IPS-18c (cell line): ENCODE measurements at regions not wholly inside any gene's neighbourhood (a gene's known extent, or its start where the extent isn't known, plus 50 kb on each side); places are given as distances from the start of the nearest gene placed in this dataset.
A peak's percentile ranks its signal among the peaks of the same experiment; 100 is the strongest.
"Not testable (repeated sequence)": the region's sequence is repeated elsewhere in the genome, so short reads cannot be mapped to it uniquely, and the experiment has no call there.

Experiments used
- H3K4me3 ChIP-seq: 2 replicates; pipeline ENCODE4 v1.7.0; 2013; ENCODE audit warnings: low read depth, mild to moderate bottlenecking, low read length, moderate library complexity; ENCODE audit not compliant: insufficient read depth
- H3K9me3 ChIP-seq: one replicate; pipeline ENCODE4 v1.6.1; 2013; ENCODE audit warnings: mild to moderate bottlenecking, low read length, moderate library complexity; ENCODE audit not compliant: control insufficient read depth, insufficient read depth

DNA sequence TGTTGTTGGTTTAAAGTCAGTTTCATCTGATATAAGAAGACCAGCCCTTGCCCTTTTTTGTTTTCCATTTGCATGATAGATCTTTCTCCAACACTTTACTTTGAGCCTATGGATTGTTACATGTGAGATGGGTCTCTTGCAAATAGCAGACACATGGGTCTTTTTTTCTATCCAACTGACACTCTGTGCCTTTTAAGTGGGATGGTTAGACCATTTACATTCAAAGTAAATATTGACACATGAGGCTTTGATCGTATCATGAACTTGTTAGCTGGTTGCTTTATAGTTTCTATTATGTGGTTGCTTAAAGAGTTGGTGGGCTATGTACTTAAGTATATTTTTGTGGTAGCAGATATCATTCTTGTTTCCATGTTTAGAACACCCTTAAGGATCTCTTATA, 213.4 kb upstream of the G2E3 start:
- Histone ChIP-seq H3K9me3 (no peaks in the 10 kb centered on the region), H3K4me3 (no peak overlapping the region)

DNA sequence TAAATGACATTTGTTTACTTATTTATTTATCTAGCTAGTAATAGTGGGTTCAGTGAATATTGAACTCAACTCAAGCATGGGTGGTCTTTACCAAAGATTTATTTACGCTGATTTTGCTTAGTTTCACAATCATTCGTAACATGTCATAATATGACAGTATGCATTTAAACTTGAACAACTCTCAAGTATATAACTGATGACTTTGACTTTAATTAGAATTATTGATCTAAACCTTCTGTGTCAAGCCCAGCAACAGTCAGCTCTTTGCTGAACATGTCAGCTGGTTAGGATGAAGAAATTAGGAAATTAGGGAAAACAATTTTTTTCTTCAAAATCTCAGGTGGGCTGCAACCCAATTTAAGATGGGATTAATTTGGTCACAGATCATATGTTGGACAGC, 210.5 kb upstream of the G2E3 start:
- no peaks in the 10 kb centered on the region for H3K9me3 ChIP-seq
- H3K4me3 ChIP-seq, result no peak overlapping the region

DNA sequence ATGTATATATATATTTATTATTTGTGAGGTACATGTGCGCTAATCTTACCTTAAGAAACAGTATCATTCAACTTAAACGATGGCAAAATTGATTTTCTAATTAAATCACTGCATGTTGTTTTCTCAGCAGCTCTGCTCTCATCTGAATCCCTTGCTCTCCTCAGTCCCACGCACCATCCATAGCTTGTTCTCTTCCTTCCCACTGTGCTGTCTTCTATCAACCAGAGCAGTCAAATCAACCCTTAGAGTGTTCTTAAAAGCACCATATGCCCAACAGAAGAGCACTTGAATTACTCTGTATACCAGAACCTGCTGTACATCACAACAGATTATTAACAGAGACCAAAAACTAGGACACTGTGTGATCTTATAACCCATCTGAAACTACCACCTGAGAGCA, 209.4 kb upstream of the G2E3 start:
- H3K9me3 ChIP-seq, result no peaks in the 10 kb centered on the region
- H3K4me3 ChIP-seq, result no peak overlapping the region

DNA sequence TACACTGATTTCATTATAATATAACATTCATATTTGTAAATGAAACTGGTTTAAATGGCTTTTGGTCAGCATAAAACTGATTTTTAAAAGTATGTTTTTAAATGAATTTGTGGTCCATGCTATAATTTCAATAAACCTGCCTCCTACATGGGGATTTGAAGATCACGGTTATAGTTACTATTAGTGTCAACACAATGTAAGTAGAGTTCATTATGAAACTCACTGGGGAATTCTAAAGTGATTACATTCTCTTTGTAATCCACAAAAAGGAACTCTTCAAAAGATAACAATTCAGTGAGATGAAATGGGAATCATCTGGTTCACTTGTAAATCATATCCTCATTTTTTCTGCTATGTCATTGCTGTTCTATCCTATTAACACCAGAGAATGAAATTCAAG, 204.5 kb upstream of the G2E3 start:
- H3K9me3 ChIP-seq, result no peaks in the 10 kb centered on the region
- H3K4me3 ChIP-seq, result no peak overlapping the region

DNA sequence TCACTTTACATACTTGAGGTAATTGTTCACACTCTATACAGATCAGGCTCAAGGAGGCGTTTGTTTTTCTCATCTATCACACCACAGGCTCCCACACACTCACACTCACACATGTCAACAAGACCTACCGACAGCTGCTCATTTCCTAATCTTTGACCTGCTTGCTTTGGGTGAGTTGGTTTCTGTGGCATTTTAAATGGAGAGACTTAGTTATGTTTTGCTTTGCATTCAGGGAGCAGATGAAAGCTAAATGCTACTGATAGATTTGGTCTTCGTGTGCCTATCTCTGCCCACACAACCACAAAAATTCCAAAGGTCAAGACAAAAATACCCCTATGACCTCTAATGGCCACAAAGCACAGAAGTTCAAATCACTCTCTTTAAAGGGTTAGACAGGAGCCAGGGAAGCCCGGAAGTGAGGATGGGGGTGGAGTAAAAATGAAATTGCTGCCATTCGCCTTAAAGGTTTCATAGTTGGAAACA, 203.5 kb upstream of the G2E3 start:
- Histone ChIP-seq H3K9me3 (no peaks in the 10 kb centered on the region), H3K4me3 (no peak overlapping the region)

DNA sequence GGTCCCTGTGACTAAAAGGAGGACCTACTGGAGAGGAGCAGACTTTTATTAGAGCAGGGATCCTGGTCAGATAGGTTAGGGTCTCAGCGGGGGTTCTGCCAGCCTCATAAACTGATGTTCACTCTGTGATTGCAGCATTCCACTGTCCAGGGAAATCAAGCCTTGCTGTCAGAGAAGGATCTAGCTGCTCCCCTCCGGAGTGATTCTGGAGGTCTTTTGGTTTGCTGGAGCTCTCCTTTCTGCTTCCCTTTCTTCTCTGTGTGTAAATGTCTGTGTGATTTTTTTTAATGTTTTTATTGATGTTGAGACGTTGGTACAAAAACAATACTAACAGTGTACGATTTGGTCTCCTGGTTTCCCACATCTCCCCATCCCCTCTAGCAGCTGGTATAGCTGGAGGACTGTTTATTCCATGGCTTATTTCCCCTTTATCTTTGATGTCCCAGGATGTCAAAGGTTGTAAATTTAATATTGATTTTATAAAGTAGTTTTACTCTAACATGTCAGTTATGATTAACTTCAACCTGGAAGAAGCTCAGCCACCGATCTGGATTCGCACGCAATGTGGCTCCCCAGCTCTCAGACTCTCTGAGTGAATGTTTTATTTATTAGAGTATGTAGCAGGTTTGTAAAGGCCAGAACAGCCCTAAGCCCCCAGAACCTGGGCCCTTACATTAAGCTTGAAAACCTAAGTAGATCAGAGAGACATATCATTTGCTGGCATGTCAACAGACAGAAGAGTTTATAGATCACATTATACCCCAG, 202.3 kb upstream of the G2E3 start:
- H3K9me3 ChIP-seq, result no peaks in the 10 kb centered on the region
- H3K4me3 ChIP-seq, result no peak overlapping the region

DNA sequence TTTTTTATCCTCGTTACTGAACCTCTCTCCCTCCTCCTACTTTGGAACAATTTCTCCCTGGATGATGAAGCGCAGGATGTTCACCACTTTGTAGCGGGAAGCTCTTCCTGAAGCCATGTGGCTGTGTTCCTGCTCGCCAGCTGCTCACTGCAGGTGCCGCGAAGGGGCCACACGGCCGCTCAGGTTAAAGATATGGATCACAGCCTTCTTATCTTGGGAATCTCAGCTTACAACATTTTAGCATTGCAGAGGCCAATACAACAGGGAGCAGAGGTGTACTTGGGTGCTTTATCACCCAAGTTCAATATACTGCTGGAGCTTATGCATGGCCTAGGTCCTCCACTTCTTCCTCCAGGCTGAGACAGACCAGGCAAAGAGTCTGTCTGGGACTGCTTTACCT, 201.2 kb upstream of the G2E3 start:
- Histone ChIP-seq H3K4me3 (no peak overlapping the region), H3K9me3 (no peaks in the 10 kb centered on the region)

DNA sequence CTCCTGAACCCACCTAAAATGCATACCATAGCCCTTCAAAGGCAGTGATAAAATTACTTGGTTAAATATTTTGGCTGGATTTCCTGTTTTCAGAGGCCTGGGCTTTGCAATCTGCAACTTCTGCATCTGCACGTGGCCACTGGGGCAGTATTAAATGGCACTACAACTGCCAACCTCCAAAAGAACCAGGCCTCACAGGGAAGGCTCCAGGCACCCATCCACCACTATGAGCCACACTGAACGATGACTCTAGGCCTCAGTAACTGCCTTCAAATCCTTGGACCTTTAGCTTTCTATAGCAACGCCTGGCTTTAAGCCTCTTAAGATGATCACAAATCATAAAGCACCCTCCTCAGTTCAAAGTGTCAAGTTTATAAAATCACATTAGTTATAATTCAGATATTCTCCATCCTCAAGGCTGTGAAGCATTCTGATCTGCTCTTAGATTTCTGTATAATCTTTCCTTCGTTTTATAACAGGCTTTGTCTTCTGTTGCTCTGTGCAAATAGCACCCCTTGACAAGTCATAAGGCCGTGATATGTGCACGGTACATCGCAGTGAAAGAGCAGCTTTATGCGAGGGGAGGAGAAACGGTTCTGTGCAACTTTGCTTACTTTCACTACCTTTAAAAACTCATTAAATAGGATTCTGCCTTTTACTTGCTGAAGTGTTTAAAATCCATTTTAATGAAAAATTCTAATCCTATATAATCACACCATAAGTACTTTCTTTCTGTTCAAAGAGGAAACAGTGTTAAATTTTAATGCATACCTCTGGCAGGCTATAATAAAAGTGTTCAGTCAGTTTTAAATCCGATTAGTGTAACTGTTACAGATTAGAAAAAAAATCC, 196.4 kb upstream of the G2E3 start:
- no peak overlapping the region for H3K4me3 ChIP-seq

DNA sequence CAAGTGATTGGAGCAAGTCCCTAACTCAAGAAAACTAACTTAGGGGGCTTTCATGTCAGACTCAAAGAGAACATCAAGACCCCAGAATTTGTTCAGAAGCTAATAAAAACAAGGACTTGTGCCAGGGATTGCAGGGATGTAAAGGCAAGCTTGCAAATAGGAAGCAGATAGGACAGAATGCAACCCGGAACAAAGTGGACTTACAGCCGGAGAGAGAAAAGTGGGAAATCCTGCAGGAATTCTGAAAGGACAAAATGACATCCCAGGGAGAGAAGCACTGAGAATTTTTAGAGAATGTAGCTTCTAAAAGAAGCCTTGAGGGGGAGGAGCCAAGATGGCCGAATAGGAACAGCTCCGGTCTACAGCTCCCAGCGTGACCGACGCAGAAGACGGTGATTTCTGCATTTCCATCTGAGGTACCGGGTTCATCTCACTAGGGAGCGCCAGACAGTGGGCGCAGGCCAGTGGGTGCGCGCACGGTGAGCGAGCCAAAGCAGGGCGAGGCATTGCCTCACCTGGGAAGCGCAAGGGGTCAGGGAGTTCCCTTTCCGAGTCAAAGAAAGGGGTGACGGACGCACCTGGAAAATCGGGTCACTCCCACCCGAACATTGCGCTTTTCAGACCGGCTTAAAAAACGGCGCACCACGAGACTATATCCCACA, 195.6 kb upstream of the G2E3 start:
- peak overlapping the region; percentile 9; the same call in 1 of the 2 replicates for H3K4me3 ChIP-seq
- H3K9me3 ChIP-seq, result not testable (repeated sequence)

More for the DNA sequence above, 196.4 kb upstream of the G2E3 start:
- H3K9me3 ChIP-seq, result no peaks in the 10 kb centered on the region

DNA sequence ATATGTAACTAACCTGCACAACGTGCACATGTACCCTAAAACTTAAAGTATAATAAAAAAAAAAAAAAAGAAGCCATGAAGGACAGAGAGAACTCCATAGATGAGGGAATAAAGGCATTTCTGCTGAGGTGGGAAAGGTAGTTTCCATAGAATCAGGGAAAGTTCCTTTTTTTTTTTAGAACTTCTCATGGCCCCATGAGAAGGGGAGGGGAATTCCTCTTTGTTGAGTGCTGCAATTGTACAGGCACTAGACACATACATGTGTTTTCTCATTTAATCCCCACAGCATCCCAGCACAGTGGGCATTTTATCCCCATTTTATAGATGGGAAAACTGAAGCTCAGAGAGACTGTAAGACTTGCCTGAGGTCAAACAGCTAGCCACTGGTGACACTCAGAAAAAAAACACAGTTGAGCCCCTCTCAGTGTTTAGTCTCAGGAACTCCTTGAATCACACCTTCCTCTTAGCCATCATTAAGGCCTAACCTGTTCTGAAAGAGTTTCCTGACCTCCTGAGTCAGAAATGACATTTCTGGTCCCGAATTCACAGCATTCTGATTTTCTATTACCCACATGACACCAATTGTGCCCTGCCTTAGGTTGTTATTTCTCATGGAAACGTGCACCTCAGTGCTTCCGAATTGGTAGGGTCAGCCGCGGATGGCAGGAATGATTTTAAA, 189.3 kb upstream of the G2E3 start:
- Histone ChIP-seq H3K9me3 (no peaks in the 10 kb centered on the region), H3K4me3 (no peak overlapping the region)

DNA sequence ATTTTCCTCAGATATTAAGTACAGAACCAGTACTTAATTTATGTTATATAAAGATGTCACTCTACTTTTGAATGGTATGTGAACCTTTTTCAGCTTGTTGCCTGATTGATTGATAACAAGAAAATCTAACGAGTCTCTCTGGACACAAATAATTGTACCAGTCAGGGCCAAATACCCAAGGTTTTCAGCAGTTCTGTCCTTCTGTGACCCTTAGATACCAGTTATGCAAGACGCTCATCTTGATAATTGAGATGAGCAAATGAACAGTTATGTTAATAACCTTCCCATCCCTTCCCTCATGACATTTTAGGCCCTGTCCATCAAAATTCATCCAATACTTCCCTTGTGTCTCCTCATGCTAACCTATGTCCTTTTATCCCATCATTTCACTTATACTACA, 185.9 kb upstream of the G2E3 start:
- H3K4me3 ChIP-seq, result no peak overlapping the region
- no peaks in the 10 kb centered on the region for H3K9me3 ChIP-seq

DNA sequence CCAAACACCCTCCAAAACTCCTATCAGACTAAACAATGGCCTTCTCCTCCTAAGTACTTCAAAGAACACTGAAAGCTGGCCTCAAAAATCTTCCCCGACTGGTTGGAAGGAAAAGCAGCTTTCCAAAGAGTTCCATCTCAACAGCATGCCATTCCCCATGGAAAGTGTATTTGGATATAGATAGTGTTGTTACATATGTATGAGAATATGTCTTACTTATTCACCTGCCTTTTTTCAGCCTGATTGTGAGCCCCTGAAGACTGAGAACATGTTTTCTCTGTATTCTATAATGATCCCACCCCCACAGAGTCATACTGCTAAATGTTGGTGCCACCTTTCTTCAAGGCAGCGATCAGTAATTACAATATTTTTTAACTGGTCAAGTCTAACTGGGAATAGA, 185.4 kb upstream of the G2E3 start:
- no peaks in the 10 kb centered on the region for H3K9me3 ChIP-seq
- H3K4me3 ChIP-seq, result no peak overlapping the region

DNA sequence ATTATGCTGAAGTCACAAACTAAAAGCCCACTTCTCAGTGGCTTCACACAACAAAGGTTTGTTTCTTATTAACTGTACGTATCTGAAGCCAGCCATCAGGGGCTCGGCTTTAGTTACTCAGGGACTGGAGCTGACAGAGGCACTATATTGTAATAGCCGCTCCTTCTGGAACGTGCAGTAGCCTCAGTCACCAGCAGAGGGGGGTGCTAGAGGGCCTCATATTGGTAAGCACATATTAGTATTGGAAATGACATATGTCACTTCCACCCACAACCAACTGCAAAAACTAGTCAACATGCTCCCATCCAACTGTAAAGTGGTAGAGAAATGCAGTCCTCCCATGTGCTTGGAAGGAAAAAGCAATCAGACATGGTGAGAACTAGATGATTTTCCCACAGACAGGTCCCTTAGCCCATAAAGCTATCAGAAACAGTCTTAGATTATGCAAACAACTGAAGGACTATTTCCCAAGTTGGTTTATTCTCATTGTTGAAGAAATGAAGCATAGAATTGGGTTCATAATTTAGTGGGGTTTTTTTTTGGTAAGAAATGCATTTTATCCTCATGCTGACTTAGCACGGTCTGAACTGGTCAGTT, 183.6 kb upstream of the G2E3 start:
- Histone ChIP-seq H3K9me3 (no peaks in the 10 kb centered on the region), H3K4me3 (no peak overlapping the region)

DNA sequence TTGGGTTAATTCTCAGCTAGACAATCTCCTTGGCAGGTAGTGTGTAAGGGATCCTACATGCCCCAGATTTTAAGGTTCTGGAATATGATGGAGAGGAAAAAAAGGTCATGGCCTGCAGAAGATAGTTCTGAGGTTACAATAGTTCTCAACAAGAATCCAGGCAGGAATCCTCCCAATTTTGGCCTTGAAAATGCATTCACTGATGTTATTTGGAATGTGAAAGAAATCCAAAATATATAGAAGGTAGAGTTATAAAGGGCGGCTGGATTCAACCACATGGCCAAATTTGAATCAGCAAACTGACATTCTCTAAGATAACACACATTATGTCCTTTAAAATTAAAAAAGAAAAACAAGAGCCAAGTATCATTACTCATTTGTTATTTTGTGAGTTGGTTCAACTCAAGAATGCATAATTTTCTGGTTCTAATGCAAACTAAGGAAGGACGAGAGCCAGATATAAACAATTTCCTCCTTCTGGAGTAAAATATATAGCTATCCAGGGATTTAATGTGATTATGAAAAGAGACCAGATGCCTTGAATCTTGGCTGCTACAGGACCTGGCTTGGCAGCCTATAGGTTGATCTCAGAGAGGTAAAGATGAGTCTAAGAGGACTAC, 177.0 kb upstream of the G2E3 start:
- Histone ChIP-seq H3K9me3 (no peaks in the 10 kb centered on the region), H3K4me3 (no peak overlapping the region)

DNA sequence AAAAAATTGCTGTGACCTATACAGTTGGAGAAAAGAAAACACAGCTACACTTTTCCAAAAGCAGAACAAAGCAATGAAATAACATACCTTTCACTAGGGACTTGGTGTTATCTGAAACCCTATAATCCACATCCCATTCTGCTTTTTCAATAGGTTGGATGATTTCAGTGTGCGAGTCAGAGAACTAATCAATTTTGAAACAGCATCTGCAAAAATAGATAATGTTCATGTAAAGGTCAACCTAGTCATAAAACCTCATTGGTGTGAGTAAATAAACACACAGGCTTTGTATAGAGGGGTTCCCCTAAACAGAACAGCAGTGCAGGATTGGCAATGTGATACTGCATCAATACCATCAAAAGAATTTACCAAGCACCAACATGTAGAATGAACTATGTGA, 173.0 kb upstream of the G2E3 start:
- no peaks in the 10 kb centered on the region for H3K9me3 ChIP-seq

DNA sequence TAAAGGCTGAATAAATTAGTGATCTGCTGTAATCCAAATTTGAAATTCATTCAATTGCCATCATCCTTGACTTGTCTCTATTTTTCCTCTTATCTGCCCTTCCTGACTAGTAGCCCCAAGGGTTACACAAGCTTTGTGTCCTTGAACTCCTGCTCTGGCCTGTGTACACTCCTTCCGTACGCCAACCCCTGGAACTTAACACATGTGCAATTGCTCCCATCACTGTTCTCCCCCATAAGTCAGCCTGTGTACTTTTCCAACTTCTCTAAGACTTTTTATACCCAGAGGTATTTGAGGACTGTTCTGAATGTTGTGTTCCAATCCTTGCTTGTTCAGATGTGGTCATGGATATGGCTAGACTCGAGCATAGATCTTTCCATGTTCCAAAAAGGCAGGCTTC, 171.1 kb upstream of the G2E3 start:
- no peak overlapping the region for H3K4me3 ChIP-seq
- no peaks in the 10 kb centered on the region for H3K9me3 ChIP-seq

More for the DNA sequence above, 173.0 kb upstream of the G2E3 start:
- no peak overlapping the region for H3K4me3 ChIP-seq
